GM19372 (cell line): ENCODE measurements at regions not wholly inside any gene's neighbourhood (a gene's known extent, or its start where the extent isn't known, plus 50 kb on each side); places are given as distances from the start of the nearest gene placed in this dataset.
A peak's percentile ranks its signal among the peaks of the same experiment; 100 is the strongest.

Source experiments
- ATAC-seq: cut with Tn5 transposase; IDR thresholded peaks from one replicate; pipeline ENCODE4 v1.9.1; 2021; ENCODE audit warnings: mild to moderate bottlenecking, low read depth, moderate library complexity; ENCODE audit not compliant: unreplicated experiment

DNA sequence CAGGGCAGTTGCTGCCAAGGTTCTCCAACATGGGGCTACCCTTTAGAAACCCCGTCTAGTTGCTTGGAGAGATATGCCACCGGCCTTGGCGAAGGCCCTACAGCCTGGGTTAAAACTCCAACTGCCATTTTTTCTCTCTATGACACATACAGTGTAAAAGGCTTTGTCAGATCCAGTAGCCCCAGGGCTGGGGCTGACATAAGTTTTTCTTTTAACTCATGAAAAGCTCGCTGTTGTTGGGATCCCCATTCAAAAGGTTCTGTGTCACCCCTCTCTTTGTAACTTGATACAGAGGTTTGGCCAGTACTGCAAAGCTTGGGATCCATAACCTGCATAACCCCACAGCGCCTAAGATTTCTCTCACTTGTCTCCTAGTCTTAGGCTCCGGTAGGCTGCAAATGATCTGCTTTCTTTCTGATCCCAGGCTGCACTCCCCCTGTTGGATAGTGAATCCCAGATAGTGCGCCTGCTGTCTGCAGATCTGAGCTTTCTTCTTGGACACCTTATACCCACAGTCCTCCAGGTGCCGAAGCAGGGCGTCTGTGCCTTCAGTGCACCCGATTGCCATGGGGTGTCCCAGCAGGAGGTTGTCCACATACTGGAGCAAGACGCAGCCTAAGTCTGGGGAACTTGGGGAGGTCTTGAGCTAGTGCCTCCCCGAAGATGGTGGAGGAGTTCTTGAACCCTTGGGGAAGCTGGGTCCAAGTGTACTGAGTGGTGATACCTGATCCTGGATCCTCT is 406.2 kb downstream of the TGFB2 start:
- no peak for ATAC-seq

DNA sequence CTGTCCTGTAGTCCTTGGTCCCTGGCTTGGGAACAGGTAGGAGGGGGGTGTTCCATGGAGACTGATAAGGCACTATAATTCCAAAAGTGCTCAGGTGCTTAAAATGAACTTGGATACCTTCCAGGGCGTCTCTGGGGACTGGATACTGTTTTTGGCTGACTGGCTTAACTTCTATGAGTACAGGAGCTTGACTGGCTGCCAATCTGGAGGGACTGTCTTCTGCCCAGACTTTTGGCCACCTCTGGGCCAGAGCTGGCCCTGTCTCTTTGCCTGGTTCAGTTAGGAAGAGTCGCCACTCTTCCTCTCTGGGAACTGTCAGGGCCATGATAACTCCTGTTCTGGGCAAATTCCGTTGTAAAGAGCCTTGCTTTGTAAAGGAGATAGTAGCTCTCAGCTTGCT is 407.0 kb downstream of the TGFB2 start:
- ATAC-seq, result no peak

GRCh38 chr1:218754477-218754876 is 409.3 kb downstream of the TGFB2 start:
- no peak for ATAC-seq

DNA sequence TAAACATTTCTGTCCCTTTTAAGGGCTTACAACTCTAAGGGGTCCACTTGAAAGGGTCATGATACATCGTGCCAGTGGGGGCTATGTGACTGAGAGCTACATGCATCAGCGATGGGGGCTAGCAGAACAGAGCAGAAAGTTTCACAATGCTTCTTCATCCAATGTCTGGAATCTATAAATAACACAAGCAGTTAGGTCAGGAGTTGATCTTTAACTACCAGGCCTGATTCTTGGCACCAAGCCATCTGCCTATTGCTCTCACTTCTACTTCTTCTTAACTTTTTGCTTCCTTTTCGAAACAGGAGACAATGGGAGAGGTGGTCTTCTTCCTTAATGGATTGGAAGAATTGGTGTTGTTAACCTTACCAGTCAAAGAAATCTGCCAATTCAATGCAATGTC is 410.0 kb downstream of the TGFB2 start:
- no peak for ATAC-seq

- no peak for ATAC-seq
These were observed 413.9 kb upstream of the LYPLAL1 start for GRCh38 chr1:218759795-218760194.

DNA sequence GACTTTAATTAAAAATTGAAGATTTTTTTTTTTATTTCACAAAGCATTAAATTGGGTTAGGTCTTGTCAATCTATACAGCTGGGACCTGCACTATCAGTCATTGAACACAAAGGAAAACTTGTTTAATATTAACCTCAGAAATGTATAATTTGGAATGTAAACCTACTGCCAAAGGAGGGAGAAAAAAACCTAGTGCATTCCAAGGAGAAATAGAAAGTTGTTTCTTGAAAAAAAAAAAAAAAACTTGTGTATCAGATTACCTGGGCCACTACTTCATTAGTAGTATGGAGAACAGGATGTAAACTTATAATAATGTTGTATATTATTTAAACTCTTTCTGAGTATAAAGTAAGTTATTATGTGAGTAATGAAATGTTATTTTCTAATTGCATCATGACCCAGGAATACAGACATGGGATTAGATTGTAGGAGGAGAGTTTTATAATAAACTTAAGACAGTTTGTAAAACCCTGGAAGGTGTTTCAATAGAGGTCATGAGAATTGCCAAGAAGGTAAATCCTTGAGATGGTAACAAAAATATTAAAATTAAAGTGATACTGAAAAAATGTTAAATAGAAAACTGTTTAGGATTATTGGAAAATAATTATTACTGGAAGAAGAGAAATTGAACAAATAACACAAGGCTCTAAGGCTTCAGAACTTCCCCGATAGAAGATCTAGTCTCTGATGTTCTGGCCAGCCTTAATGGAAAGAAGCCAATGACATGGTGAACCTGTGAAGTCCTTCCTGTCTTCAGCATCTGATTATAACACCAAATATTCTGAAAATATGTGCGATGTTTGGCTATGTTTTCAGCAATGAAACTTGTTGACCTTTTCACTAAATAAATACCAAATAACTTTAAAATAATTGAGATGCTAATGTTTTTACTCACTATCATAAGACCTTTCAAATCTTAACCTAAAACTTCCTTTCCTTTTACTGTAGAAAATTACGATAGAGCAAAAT is 412.8 kb upstream of the LYPLAL1 start:
- ATAC-seq, result no peak

DNA sequence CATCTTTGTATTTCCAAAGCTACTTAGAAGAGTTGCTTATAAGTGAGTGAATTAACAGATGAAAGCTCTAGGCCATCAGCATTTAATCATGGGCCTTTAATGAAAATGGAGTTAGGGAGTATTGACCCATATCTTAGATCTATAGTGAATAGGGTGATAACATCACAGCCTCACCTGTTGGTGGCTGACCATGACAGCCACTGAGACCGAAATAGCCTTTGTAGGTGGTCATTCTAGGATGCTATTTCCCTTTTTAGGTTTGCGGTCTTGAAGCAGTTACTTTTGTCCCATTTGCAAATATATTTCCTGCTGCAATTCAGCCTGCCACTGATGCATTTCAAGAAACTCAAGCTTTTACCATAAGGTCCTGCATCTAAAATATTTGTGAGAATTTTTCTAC is 410.1 kb upstream of the LYPLAL1 start:
- peak; percentile 69 for ATAC-seq

DNA sequence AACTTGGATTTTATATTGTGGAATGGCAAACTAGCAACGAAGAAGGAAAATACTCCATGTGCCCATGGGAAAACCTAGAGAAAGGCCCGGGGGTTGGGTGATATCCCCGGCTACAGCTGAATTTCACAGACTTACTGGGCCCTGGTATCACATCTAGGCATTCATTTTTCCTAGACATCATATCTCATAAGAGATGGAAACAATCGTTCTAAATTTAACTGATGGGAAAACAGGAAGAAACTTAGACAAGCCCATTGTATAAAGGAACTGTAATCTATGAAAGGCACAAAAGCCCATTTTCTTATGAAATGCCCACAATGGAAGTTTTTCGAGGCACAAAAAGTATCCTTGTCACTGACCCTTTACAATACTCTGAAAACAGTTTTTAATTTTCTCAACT is 407.9 kb upstream of the LYPLAL1 start:
- ATAC-seq, result no peak

DNA sequence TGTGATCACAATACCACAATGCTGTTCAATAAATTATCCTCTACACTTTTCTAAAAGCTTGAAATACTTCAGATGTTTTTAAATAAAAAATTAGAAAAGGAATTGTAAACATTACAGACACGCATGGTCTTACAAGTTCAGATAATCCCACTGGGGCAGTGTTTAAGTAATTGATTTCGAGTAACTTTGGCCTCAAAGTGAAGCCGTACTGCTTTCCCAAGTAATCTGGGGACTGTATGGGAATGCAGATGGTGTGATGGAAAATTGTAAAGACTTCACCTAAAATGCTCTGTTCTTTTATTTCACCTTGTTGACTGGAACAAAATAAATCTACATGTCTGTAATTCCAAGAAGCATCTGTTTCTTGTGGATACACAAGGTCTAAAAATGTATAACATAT is 401.7 kb upstream of the LYPLAL1 start:
- ATAC-seq, result no peak

DNA sequence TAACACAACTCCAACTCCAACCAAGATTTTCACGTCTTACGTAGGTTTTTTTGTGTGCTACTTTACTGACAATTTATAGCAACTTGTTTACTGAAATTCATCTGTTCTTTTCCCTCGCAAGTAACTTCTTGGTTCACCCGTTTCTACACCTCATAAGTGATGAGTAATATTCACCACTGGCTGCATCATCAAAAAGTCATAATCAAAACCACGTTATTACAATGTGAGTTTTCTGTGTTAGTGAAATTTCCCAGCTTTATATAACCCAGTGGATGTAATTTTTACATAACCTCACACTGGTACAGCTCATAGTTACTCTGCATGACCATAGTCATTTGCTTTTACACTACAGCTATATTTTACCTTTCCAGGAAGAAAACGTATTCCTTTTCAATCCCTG is 401.1 kb upstream of the LYPLAL1 start:
- no peak for ATAC-seq

GRCh38 chr1:218775501-218776021 is 398.1 kb upstream of the LYPLAL1 start:
- no peak for ATAC-seq

GRCh38 chr1:218778257-218779126 is 395.2 kb upstream of the LYPLAL1 start:
- ATAC-seq, result no peak

GRCh38 chr1:218779341-218780100 is 394.2 kb upstream of the LYPLAL1 start:
- ATAC-seq, result no peak

DNA sequence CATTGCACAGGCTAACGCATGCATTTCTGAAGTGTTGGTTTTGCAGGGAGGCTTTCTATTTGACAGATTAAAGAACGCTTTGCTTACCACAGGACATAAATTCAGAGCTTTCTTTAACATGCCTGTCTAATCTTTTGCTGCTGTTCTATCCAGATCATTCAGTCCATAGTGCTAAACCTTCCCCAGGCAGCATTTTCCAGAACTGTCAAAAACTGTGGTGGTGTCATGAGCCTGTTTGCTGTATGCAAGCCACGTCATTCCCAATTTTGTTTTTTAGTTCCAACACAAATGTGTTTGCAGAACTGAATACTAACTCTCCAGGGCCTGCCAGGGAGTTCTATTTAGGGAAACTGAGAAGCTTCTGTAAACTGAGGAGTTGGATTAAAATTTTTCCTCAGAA is 390.5 kb upstream of the LYPLAL1 start:
- ATAC-seq, result no peak

DNA sequence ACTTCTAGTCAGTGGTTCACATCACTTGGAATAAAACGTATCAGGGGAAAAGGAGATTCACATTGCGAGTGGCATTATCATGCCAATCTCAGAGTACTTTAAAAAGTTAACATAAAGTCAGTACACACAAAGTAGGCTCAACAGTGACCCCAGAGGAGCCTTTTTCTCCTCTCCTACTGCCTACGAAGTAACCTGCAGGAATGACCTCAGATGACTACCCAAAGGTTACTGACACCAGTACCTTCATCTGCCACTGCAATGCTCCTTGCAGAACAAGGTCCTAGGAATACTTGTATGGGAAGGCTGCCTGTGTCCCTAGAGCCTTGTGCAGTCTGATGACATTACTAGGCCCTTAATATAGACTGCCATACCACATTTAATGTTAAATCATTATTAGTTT is 389.8 kb upstream of the LYPLAL1 start:
- no peak for ATAC-seq

- no peak for ATAC-seq
These were observed 387.8 kb upstream of the LYPLAL1 start for GRCh38 chr1:218785928-218786327.

DNA sequence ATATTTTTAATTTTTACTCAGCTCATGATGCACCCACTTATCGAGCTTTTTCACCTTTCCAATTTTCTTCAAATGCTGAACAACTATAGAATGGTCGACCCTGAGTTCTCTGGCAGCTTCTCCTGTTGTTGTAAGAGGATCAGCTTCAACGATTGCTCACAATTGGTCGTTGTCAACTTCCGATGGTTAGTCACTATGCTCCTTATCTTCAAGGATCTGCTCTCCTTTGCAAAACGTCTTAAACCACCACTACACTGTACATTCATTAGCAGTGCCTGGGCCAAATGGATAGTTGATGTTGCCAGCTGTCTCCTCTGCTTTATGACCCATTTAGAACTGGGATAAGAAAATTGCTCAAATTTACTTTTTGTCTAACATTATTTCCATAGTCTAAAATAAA is 385.9 kb upstream of the LYPLAL1 start:
- ATAC-seq, result no peak

- no peak for ATAC-seq
These were observed 376.9 kb upstream of the LYPLAL1 start for GRCh38 chr1:218796773-218797172.

DNA sequence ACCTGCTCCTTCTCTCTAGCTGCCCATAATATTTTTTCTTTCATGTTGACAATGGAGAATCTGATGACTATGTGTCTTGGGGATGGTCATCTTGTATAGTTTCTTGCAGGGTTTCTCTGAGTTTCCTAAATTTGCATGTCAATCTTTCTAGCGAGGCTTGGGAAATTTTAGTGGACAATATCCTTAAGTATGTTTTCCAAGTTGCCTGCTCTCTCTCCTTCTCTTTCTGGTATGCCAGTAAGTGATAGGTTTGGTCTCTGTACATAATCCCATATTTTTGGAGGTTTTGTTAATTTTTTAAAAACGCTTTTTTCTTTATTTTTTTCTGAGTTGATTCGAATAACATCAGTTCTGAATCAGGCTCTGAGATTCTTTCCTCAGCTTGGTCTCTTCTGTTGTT is 370.9 kb upstream of the LYPLAL1 start:
- ATAC-seq, result no peak
